ENCODE measurements at regions not wholly inside any gene's neighbourhood (a gene's known extent, or its start where the extent isn't known, plus 50 kb on each side); places are given as distances from the start of the nearest gene placed in this dataset.
"Not testable (repeated sequence)": the region's sequence is repeated elsewhere in the genome, so short reads cannot be mapped to it uniquely, and the experiment has no call there.

DNA sequence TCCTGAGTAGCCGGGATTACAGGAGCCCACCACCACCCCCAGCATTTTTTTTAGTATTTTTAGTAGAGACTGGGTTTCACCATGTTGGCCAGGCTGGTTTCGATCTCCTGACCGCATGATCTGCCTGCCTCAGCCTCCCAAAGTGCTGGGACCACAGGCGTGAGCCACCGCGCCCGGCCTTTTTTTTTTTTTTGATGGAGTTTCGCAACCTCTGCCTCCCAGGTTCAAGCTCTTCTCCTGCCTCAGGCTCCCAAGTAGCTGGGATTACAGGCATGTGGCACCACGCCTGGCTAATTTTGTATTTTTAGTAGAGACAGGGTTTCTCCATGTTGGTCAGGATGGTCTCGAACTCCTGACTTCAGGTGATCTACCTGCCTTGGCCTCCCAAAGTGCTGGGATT is 60.2 kb upstream of the PAXBP1 start:
- TF ChIP-seq CTCF, POLR2A (IDR thresholded peaks at IDR 0.05): not testable (repeated sequence)

All from suprapubic skin (tissue), 3 donors.